ENCODE measurements at regions not wholly inside any gene's neighbourhood (a gene's known extent, or its start where the extent isn't known, plus 50 kb on each side); places are given as distances from the start of the nearest gene placed in this dataset.

DNA sequence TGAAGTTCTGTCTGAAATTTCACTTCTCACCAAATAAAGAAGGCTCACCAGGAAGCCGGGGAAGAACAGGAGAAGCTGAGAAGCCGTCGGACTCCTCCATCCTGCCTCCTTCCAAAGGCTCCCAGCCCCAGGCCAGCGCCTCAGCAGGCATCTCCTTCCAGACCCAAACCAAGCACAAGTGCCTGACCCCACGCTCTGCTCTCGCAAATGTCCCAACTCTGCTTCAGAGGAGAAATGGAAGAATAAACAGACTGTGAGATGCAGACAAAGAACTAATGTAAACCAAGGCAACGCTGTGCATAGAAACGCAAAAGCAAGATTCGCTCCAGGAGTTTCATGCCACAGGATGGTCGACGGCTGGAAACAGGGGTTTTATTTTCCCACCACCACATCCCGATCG lies 100.3 kb upstream of the EXOC2 start:
- TF ChIP-seq, protein P1, sequence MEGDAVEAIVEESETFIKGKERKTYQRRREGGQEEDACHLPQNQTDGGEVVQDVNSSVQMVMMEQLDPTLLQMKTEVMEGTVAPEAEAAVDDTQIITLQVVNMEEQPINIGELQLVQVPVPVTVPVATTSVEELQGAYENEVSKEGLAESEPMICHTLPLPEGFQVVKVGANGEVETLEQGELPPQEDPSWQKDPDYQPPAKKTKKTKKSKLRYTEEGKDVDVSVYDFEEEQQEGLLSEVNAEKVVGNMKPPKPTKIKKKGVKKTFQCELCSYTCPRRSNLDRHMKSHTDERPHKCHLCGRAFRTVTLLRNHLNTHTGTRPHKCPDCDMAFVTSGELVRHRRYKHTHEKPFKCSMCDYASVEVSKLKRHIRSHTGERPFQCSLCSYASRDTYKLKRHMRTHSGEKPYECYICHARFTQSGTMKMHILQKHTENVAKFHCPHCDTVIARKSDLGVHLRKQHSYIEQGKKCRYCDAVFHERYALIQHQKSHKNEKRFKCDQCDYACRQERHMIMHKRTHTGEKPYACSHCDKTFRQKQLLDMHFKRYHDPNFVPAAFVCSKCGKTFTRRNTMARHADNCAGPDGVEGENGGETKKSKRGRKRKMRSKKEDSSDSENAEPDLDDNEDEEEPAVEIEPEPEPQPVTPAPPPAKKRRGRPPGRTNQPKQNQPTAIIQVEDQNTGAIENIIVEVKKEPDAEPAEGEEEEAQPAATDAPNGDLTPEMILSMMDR (IDR thresholded peaks at IDR 0.05): no peak
- TF ChIP-seq FOXP1 (CRISPR knock-in tag; IDR thresholded peaks at IDR 0.05; ENCODE audit: borderline replicate concordance) (no peak), TEAD4 (CRISPR knock-in tag; IDR thresholded peaks at IDR 0.05) (no peak), CREM (CRISPR knock-in tag; IDR thresholded peaks at IDR 0.05) (no peak), FOXJ3 (CRISPR knock-in tag; IDR thresholded peaks at IDR 0.05; ENCODE audit: borderline replicate concordance) (no peak), ZNF263 (CRISPR knock-in tag; IDR thresholded peaks at IDR 0.05; ENCODE audit: low read depth) (no peak), TEAD1 (CRISPR knock-in tag; IDR thresholded peaks at IDR 0.05) (no peak), JUN (CRISPR knock-in tag; IDR thresholded peaks at IDR 0.05) (no peak), ZNF121 (CRISPR knock-in tag; IDR thresholded peaks at IDR 0.05) (no peak)
- TF ChIP-seq, protein P2, sequence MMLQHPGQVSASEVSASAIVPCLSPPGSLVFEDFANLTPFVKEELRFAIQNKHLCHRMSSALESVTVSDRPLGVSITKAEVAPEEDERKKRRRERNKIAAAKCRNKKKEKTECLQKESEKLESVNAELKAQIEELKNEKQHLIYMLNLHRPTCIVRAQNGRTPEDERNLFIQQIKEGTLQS (CRISPR knock-in tag; conservative IDR thresholded peaks at IDR 0.05): no peak
- TF ChIP-seq, protein P3, sequence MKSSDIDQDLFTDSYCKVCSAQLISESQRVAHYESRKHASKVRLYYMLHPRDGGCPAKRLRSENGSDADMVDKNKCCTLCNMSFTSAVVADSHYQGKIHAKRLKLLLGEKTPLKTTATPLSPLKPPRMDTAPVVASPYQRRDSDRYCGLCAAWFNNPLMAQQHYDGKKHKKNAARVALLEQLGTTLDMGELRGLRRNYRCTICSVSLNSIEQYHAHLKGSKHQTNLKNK (CRISPR knock-in tag; IDR thresholded peaks at IDR 0.05): no peak
- TF ChIP-seq, protein P4, sequence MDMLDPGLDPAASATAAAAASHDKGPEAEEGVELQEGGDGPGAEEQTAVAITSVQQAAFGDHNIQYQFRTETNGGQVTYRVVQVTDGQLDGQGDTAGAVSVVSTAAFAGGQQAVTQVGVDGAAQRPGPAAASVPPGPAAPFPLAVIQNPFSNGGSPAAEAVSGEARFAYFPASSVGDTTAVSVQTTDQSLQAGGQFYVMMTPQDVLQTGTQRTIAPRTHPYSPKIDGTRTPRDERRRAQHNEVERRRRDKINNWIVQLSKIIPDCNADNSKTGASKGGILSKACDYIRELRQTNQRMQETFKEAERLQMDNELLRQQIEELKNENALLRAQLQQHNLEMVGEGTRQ (CRISPR knock-in tag; IDR thresholded peaks at IDR 0.05): no peak
- TF ChIP-seq, protein P5, sequence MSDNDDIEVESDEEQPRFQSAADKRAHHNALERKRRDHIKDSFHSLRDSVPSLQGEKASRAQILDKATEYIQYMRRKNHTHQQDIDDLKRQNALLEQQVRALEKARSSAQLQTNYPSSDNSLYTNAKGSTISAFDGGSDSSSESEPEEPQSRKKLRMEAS (CRISPR knock-in tag; IDR thresholded peaks at IDR 0.05): no peak
